BJ (cell line): ENCODE measurements at regions not wholly inside any gene's neighbourhood (a gene's known extent, or its start where the extent isn't known, plus 50 kb on each side); places are given as distances from the start of the nearest gene placed in this dataset.

ENCODE experiments used
- CTCF ChIA-PET: fragments of 350-600 bp; formaldehyde crosslinking; extraction: SDS; loops from one replicate; lab custom pipeline; 2021; ENCODE audit warnings: antibody characterized with exemption, inconsistent platforms; lab: Yijun Ruan, JAX
- POLR2A ChIA-PET: fragments of 300-600 bp; sonication (Branson Sonifier 250); formaldehyde crosslinking; extraction: SDS; loops from one replicate; lab custom pipeline; 2021; ENCODE audit warnings: antibody characterized with exemption; lab: Charles Lee
- DNase-seq: peaks from one replicate; pipeline ENCODE4 v3.0.0-alpha.2; 2011; ENCODE audit warnings: low read depth
- H3K27me3 ChIP-seq: 2 replicates; pipeline ENCODE4 v1.6.0; 2011; ENCODE audit warnings: low read length; ENCODE audit not compliant: control insufficient read depth, insufficient read depth
- H3K36me3 ChIP-seq: 2 replicates; pipeline ENCODE4 v1.5.1; 2011; ENCODE audit warnings: low read length; ENCODE audit not compliant: control insufficient read depth, insufficient read depth
- H3K4me3 ChIP-seq: 2 replicates; pipeline ENCODE4 v1.5.1; 2011; ENCODE audit warnings: low read depth, mild to moderate bottlenecking, control low read depth, low read length
- TF ChIP-seq, protein P1 (sequence below): IDR thresholded peaks from 2 replicates; pipeline ENCODE4 v1.5.1; 2011; ENCODE audit warnings: low read depth, mild to moderate bottlenecking, control low read depth, inconsistent platforms, low read length, moderate library complexity; ENCODE audit not compliant: insufficient read depth

DNA sequence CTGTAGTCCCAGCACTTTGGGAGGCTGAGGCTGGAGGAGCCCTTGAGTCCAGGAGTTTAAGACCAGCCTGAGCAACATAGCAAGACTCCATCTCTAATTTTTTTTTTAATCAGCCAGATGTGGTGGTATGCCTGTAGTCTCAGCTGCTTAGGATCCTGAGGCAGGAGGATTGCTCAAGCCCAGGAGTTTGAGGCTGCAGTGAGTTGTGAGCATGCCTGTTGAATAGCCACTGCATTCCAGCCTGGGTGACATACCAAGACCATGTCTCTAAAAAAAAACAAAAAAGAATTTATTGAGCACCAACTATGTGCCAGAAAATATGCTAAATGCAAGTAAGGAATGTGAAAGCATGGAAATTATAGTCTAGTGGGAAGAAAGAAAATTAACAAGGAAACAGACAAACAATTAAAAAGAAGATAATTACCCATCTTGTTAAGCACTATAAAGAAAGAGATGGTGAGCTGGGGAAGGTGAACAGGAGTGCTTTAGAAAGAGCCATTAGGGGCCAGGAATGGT, 104.0 kb upstream of the ZNF678 start:
- TF ChIP-seq, protein P1, sequence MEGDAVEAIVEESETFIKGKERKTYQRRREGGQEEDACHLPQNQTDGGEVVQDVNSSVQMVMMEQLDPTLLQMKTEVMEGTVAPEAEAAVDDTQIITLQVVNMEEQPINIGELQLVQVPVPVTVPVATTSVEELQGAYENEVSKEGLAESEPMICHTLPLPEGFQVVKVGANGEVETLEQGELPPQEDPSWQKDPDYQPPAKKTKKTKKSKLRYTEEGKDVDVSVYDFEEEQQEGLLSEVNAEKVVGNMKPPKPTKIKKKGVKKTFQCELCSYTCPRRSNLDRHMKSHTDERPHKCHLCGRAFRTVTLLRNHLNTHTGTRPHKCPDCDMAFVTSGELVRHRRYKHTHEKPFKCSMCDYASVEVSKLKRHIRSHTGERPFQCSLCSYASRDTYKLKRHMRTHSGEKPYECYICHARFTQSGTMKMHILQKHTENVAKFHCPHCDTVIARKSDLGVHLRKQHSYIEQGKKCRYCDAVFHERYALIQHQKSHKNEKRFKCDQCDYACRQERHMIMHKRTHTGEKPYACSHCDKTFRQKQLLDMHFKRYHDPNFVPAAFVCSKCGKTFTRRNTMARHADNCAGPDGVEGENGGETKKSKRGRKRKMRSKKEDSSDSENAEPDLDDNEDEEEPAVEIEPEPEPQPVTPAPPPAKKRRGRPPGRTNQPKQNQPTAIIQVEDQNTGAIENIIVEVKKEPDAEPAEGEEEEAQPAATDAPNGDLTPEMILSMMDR, result no peak
- Histone ChIP-seq H3K36me3 (no peaks in the 10 kb centered on the region), H3K27me3 (peaks cover 8% of the 10 kb centered on the region), H3K4me3 (no peak overlapping the region)
- peak; percentile 39 for DNase-seq
- ChIA-PET POLR2A (interaction anchor here (0.7 kb wide), 1 partner anchor 712 kb away, joined by 4 read pairs; no protein-coding TSS in a partner anchor), CTCF (interaction anchor here (0.7 to 1.5 kb wide), 3 partner anchors 8 to 11 kb away, joined by 3 to 8 read pairs (median 3); no protein-coding TSS in a partner anchor)

DNA sequence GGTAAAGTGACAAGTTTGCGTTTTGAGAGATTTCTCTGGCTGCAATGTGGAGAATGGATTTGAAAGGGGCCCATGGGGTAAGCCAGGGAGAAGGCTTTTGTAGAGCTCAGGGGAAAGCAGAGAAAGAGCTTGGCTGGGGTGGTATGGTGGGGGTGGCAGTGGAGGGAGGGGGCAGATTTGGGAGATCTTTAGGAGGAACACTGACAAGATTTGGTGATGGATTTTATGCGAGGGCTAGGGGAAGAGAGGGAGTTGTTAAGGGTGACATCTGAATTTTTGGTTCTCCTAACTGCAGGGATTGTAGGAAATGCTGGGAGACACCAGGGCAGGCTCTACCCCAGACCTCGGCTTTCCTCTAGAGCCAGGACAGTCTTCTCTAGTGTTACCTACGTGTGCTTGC, 108.7 kb upstream of the ZNF678 start:
- ChIA-PET CTCF (interaction anchor here (1.8 kb wide), 1 partner anchor 16 kb away, joined by 5 read pairs; no protein-coding TSS in a partner anchor), POLR2A (no interaction called here)
- H3K27me3 ChIP-seq, result peaks cover 18% of the 10 kb centered on the region
- no peak for DNase-seq
- no peaks in the 10 kb centered on the region for H3K36me3 ChIP-seq
- no peak overlapping the region for H3K4me3 ChIP-seq
- TF ChIP-seq, protein P1, result no peak

DNA sequence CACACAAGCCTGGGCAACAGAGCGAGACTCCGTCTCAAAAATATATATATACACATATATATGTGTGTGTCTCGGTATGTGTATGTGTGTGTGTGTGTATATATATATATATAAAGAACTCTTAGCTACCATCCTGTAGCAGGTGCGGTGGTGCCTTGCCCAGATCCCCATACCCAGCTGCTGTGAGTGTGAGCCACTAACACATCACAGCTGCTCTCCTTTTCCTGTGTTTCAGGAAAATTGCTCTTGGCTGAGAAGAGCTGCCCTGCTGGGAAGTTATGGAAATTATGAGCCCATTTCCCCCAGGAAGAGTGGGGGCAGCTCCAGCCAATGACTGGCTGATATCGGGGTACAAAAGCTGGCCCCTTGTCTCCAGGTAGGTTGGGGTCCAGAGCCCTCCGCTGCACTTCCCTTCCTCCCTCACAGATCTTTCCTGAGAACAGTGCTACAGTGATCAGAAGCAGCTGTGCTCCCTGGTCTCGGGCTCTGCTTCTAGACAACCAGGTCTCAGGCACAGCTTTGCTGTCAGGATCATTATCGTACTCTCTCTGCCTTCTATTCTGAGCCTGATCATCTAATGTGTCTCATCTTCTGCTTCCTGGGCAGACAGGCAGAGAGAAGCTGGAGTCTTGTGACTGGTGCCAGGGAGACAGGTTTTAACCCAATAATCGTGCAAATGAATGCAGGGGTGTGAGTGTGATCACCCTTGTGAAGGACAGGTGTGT, 109.6 kb upstream of the ZNF678 start:
- no peak for DNase-seq
- no peak overlapping the region for H3K4me3 ChIP-seq
- ChIA-PET POLR2A (interaction anchor here (0.6 kb wide), 1 partner anchor 791 kb away, joined by 3 read pairs; no protein-coding TSS in a partner anchor), CTCF (interaction anchor here (1.8 kb wide), 1 partner anchor 15 kb away, joined by 5 read pairs; no protein-coding TSS in a partner anchor)
- H3K27me3 ChIP-seq, result peaks cover 18% of the 10 kb centered on the region
- no peaks in the 10 kb centered on the region for H3K36me3 ChIP-seq
- TF ChIP-seq, protein P1, result no peak

DNA sequence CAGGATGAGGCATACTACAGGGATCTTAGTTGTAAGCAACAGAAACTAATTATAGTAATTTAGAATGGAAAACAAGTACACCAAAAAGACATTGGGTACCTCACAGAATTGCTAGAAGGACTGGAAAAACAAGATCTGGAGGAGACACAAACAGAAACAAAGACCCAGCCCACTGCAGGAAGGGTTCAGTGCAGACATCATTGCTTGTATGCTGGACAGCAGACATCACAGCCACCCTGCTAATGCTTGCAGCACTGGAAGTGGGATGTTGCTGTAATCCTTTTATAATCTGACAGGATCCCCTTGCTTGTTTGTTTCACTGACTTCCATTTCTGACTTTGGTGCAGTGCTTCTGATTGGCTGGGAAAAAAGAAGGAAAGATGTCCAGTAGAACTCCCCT, 111.4 kb upstream of the ZNF678 start:
- Histone ChIP-seq H3K27me3 (peaks cover 18% of the 10 kb centered on the region), H3K36me3 (no peaks in the 10 kb centered on the region), H3K4me3 (no peak overlapping the region)
- ChIA-PET POLR2A (no interaction called here), CTCF (interaction anchor here (1.3 kb wide), 1 partner anchor 8 kb away, joined by 3 read pairs; no protein-coding TSS in a partner anchor)
- DNase-seq, result no peak
- TF ChIP-seq, protein P1, result no peak

DNA sequence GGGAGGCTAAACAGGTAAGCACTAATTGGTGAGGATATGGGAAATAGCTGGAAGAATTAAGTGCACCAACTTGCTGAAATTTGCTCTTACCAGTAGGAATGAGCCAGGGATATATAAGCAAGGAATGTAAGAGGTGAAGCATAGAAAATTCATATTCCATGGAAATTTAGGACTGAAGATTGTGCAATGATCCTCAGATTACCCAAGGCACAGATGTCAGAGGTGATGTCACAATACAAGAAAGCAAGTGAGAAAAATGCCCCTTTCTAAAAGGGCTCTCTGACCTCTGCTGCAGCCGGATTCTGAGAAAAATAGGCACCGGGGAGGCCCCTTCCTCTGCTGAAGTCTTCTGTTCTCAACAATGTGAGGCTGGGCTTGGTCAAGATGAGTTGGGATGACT, 112.3 kb upstream of the ZNF678 start:
- Histone ChIP-seq H3K4me3 (no peak overlapping the region), H3K27me3 (peaks cover 16% of the 10 kb centered on the region), H3K36me3 (no peaks in the 10 kb centered on the region)
- ChIA-PET POLR2A (no interaction called here), CTCF (interaction anchor here (1.3 to 4.2 kb wide), 3 partner anchors 9 to 17 kb away, joined by 3 to 23 read pairs (median 4); no protein-coding TSS in a partner anchor)
- no peak for DNase-seq
- TF ChIP-seq, protein P1, result no peak
